ENCODE measurements at regions not wholly inside any gene's neighbourhood (a gene's known extent, or its start where the extent isn't known, plus 50 kb on each side); places are given as distances from the start of the nearest gene placed in this dataset. TPM values are rescaled to one million over a fixed set of nuclear protein-coding genes. Genes with fewer than 3 reads are reported as not detected.

Small RNAs in the stretch of these regions (small RNA-seq; reads per million reads assigned to genes)
- not detected for gene AC136428.2
- gene ENPP7P13 = not detected

All from vagina (tissue), 1 donor.